Right lobe of liver (tissue), 6 donors: ENCODE measurements at regions not wholly inside any gene's neighbourhood (a gene's known extent, or its start where the extent isn't known, plus 50 kb on each side); places are given as distances from the start of the nearest gene placed in this dataset.

Source experiments
- ATAC-seq, 4 donors: fragments of 200-7000 bp; cut with Tn5 transposase; one replicate each; pipeline ENCODE4 v1.9.1; 2020; ENCODE audit warnings: mild to moderate bottlenecking in 4 of 4, moderate library complexity in 4 of 4
- DNase-seq, 3 donors: peaks; one replicate each; pipeline ENCODE4 v3.0.0-alpha.2; 2020
- H3K27ac ChIP-seq, 3 donors: fragments of 200-600 bp; one replicate each; pipeline ENCODE4 v1.8.0; 2022
- H3K27me3 ChIP-seq, 2 donors: fragments of 200-600 bp; one replicate each; pipeline ENCODE4 v1.8.0; 2022
- H3K36me3 ChIP-seq, 4 donors: fragments of 200-600 bp; sonication (generic) in 1 of 4; one replicate each; pipeline versions ENCODE4 v1.5.1 to v1.8.0; 2017 to 2022; ENCODE audit warnings: control low read depth in 1 of 4
- H3K4me1 ChIP-seq, 4 donors: fragments of 200-600 bp; sonication (generic) in 1 of 4; one replicate each; pipeline versions ENCODE4 v1.5.1 to v1.8.0; 2017 to 2022; ENCODE audit warnings: control low read depth in 1 of 4
- H3K4me3 ChIP-seq, 3 donors: fragments of 200-600 bp; one replicate each; pipeline ENCODE4 v1.8.0; 2022
- H3K9me3 ChIP-seq, 4 donors: fragments of 200-600 bp; sonication (generic) in 1 of 4; one replicate each; pipeline versions ENCODE4 v1.5.1 to v1.8.0; 2017 to 2022; ENCODE audit warnings: control low read depth in 1 of 4
- CTCF ChIP-seq, 4 donors: fragments of 200-600 bp in 3 of 4; fragments of 450-650 bp in 1 of 4; IDR thresholded peaks; one replicate each; pipeline versions ENCODE4 v1.5.1 to v1.8.0; 2016 to 2022; ENCODE audit warnings: antibody characterized with exemption in 4 of 4, mild to moderate bottlenecking in 2 of 4
- POLR2A ChIP-seq: fragments of 450-650 bp; IDR thresholded peaks from one replicate; pipeline ENCODE4 v1.6.1; 2017; ENCODE audit warnings: antibody characterized with exemption, mild to moderate bottlenecking
- WGBS: methylation state at CpG from one replicate; pipeline ENCODE4 v1.1.6; 2018; ENCODE audit warnings: low coverage, low lambda C conversion rate; ENCODE audit not compliant: insufficient coverage; ENCODE audit errors: missing lambda C conversion rate; 5-methylcytosine and 5-hydroxymethylcytosine counted together
- intact Hi-C, 2 donors: fragments of 100-400 bp; cut with DNase I; formaldehyde crosslinking; loops; one replicate each; pipeline versions ENCODE4 v1.11.2 to v1.14.1; 2022
- donor health status: DM: no; HTN: yes; CAD: no.
- donor health status: DM: no; HTN: no; CAD: no.
- donor health status: DM: no; HTN: no; CAD: no.
- donor health status: DM: no; HTN: yes; CAD: no.
- donor health status: DM: no; HTN: yes; CAD: no.

GRCh38 chr5:174547814-174548213 is 176.6 kb upstream of the MSX2 start:
- Histone ChIP-seq H3K4me1 (no peaks in the 10 kb centered on the region), H3K27me3 (peaks cover 0 to 4% of the 10 kb centered on the region in 2 donors), H3K4me3 (no peak overlapping the region), H3K9me3 (no peaks in the 10 kb centered on the region), H3K27ac (no peak overlapping the region), H3K36me3 (no peaks in the 10 kb centered on the region)
- ATAC-seq (no peak), DNase-seq (no peak)
- 45% methylated on average over 4 of the region's 7 CpGs for WGBS
- TF ChIP-seq CTCF (IDR thresholded peaks at IDR 0.05) (no peak), POLR2A (no peak)
- intact Hi-C loops, result no loop called here

- WGBS, result 49% methylated on average over 5 of the region's 5 CpGs
- H3K27ac ChIP-seq, result no peak overlapping the region
- H3K36me3 ChIP-seq, result no peaks in the 10 kb centered on the region
- H3K4me3 ChIP-seq, result no peak overlapping the region
- TF ChIP-seq POLR2A (no peak), CTCF (IDR thresholded peaks at IDR 0.05) (no peak)
- DNase-seq (no peak), ATAC-seq (no peak)
- no peaks in the 10 kb centered on the region for H3K27me3 ChIP-seq
- intact Hi-C loops, result no loop called here
- H3K4me1 ChIP-seq, result no peaks in the 10 kb centered on the region
- no peaks in the 10 kb centered on the region for H3K9me3 ChIP-seq
These were observed 175.1 kb upstream of the MSX2 start for GRCh38 chr5:174549254-174549653.

- ATAC-seq, result no peak
- 57% methylated on average over 4 of the region's 6 CpGs for WGBS
- intact Hi-C loops, result no loop called here
These were observed 174.4 kb upstream of the MSX2 start for GRCh38 chr5:174550026-174550425.

GRCh38 chr5:174552428-174552827 is 172.0 kb upstream of the MSX2 start:
- Histone ChIP-seq H3K4me1 (no peaks in the 10 kb centered on the region), H3K9me3 (no peaks in the 10 kb centered on the region), H3K27me3 (no peaks in the 10 kb centered on the region), H3K36me3 (no peaks in the 10 kb centered on the region), H3K4me3 (no peak overlapping the region), H3K27ac (no peak overlapping the region)
- 48% methylated on average over 7 of the region's 8 CpGs for WGBS
- TF ChIP-seq POLR2A, result no peak
- TF ChIP-seq CTCF (IDR thresholded peaks at IDR 0.05), result no peak
- DNase-seq (no peak), ATAC-seq (no peak)
- intact Hi-C loops, result no loop called here

More at GRCh38 chr5:174550026-174550425, 174.4 kb upstream of the MSX2 start:
- Histone ChIP-seq H3K4me3 (no peak overlapping the region), H3K36me3 (no peaks in the 10 kb centered on the region), H3K4me1 (no peaks in the 10 kb centered on the region), H3K27ac (no peak overlapping the region), H3K27me3 (no peaks in the 10 kb centered on the region), H3K9me3 (no peaks in the 10 kb centered on the region)
- no peak for DNase-seq
- TF ChIP-seq POLR2A (no peak), CTCF (IDR thresholded peaks at IDR 0.05) (no peak)

GRCh38 chr5:174553556-174553955 is 170.8 kb upstream of the MSX2 start:
- WGBS, result 100% methylated on average over 2 of the region's 12 CpGs
- Histone ChIP-seq H3K4me1 (no peaks in the 10 kb centered on the region), H3K9me3 (no peaks in the 10 kb centered on the region), H3K27ac (no peak overlapping the region), H3K36me3 (no peaks in the 10 kb centered on the region), H3K4me3 (no peak overlapping the region), H3K27me3 (no peaks in the 10 kb centered on the region)
- ATAC-seq (no peak), DNase-seq (no peak)
- intact Hi-C loops, result no loop called here
- TF ChIP-seq POLR2A, result no peak
- no peak for TF ChIP-seq CTCF (IDR thresholded peaks at IDR 0.05)
